ENCODE measurements at regions not wholly inside any gene's neighbourhood (a gene's known extent, or its start where the extent isn't known, plus 50 kb on each side); places are given as distances from the start of the nearest gene placed in this dataset.

- POLR2A ChIA-PET, result no interaction called here
- CTCF ChIA-PET, result no interaction called here
These were observed 154.3 kb downstream of the C5orf15 start for GRCh38 chr5:133814152-133814551.

- CTCF ChIA-PET, result no interaction called here
- POLR2A ChIA-PET, result no interaction called here
These were observed 157.3 kb downstream of the C5orf15 start for GRCh38 chr5:133811168-133811567.

GRCh38 chr5:133809801-133810200 lies 158.6 kb downstream of the C5orf15 start:
- POLR2A ChIA-PET, result no interaction called here
- CTCF ChIA-PET, result no interaction called here

GRCh38 chr5:133807348-133807747 lies 161.1 kb downstream of the C5orf15 start:
- POLR2A ChIA-PET, result no interaction called here
- CTCF ChIA-PET, result no interaction called here

- CTCF ChIA-PET, result no interaction called here
- POLR2A ChIA-PET, result no interaction called here
These were observed 161.6 kb downstream of the C5orf15 start for GRCh38 chr5:133806847-133807246.

GRCh38 chr5:133801955-133802751 lies 166.3 kb downstream of the C5orf15 start:
- ChIA-PET CTCF (no interaction called here), POLR2A (no interaction called here)

GRCh38 chr5:133801431-133801830 lies 167.0 kb downstream of the C5orf15 start:
- CTCF ChIA-PET, result no interaction called here
- POLR2A ChIA-PET, result no interaction called here

GRCh38 chr5:133799571-133800237 lies 168.7 kb downstream of the C5orf15 start:
- ChIA-PET CTCF (no interaction called here), POLR2A (interaction anchor here (0.6 kb wide), 1 partner anchor 682 kb away, joined by 3 read pairs; no protein-coding TSS in a partner anchor)

- CTCF ChIA-PET, result no interaction called here
- POLR2A ChIA-PET, result no interaction called here
These were observed 171.3 kb downstream of the C5orf15 start for GRCh38 chr5:133797167-133797566.

GRCh38 chr5:133796186-133796585 lies 172.2 kb downstream of the C5orf15 start:
- ChIA-PET CTCF (no interaction called here), POLR2A (no interaction called here)

GRCh38 chr5:133794771-133795415 lies 173.5 kb downstream of the C5orf15 start:
- POLR2A ChIA-PET, result no interaction called here
- CTCF ChIA-PET, result no interaction called here

- ChIA-PET CTCF (no interaction called here), POLR2A (no interaction called here)
These were observed 174.5 kb downstream of the C5orf15 start for GRCh38 chr5:133793756-133794465.

- CTCF ChIA-PET, result no interaction called here
These were observed 175.8 kb downstream of the C5orf15 start for GRCh38 chr5:133792655-133793054.

GRCh38 chr5:133792024-133792423 lies 176.4 kb downstream of the C5orf15 start:
- CTCF ChIA-PET, result no interaction called here
- POLR2A ChIA-PET, result no interaction called here

More at GRCh38 chr5:133792655-133793054, 175.8 kb downstream of the C5orf15 start:
- POLR2A ChIA-PET, result no interaction called here

GRCh38 chr5:133790898-133791297 lies 177.5 kb downstream of the C5orf15 start:
- POLR2A ChIA-PET, result no interaction called here
- CTCF ChIA-PET, result no interaction called here

- CTCF ChIA-PET, result no interaction called here
- POLR2A ChIA-PET, result no interaction called here
These were observed 177.1 kb upstream of the FSTL4 start for GRCh38 chr5:133789428-133789827.

GRCh38 chr5:133788121-133788520 lies 175.8 kb upstream of the FSTL4 start:
- ChIA-PET CTCF (no interaction called here), POLR2A (no interaction called here)

- POLR2A ChIA-PET, result no interaction called here
- CTCF ChIA-PET, result no interaction called here
These were observed 174.1 kb upstream of the FSTL4 start for GRCh38 chr5:133786420-133786819.

GRCh38 chr5:133785182-133785581 lies 172.8 kb upstream of the FSTL4 start:
- ChIA-PET CTCF (no interaction called here), POLR2A (no interaction called here)

GRCh38 chr5:133783481-133783880 lies 171.1 kb upstream of the FSTL4 start:
- ChIA-PET CTCF (no interaction called here), POLR2A (no interaction called here)

GRCh38 chr5:133782736-133783135 lies 170.4 kb upstream of the FSTL4 start:
- CTCF ChIA-PET, result interaction anchor here (1.3 kb wide), 1 partner anchor 30 kb away, joined by 3 read pairs; no protein-coding TSS in a partner anchor
- POLR2A ChIA-PET, result no interaction called here

Measured in activated CD8-positive, alpha-beta memory T cell treated with anti-CD3 and anti-CD28 coated beads for 36 hours (primary cell).